HepG2 (cell line): ENCODE measurements at regions not wholly inside any gene's neighbourhood (a gene's known extent, or its start where the extent isn't known, plus 50 kb on each side); places are given as distances from the start of the nearest gene placed in this dataset.

Source experiments
- CEBPB ChIP-seq: IDR thresholded peaks from 2 replicates; pipeline ENCODE4 v1.6.1; 2011; ENCODE audit warnings: low read depth, low read length, improper control_type of control experiment, borderline replicate concordance
- CSRNP1 ChIP-seq: sonication (generic); formaldehyde crosslinking; IDR thresholded peaks from 2 replicates; pipeline ENCODE4 v1.8.1; 2023; ENCODE audit warnings: mild to moderate bottlenecking, missing genetic modification reagents
- ELF3 ChIP-seq: IDR thresholded peaks from 2 replicates; pipeline ENCODE4 v1.6.1; 2016; ENCODE audit warnings: missing genetic modification reagents, missing compliant biosample characterization
- FOXK1 ChIP-seq: sonication (generic); formaldehyde crosslinking; IDR thresholded peaks from 2 replicates; pipeline ENCODE4 v1.4.0; 2020; ENCODE audit warnings: low read depth, missing genetic modification reagents, borderline replicate concordance
- KMT2A ChIP-seq: sonication (generic); formaldehyde crosslinking; IDR thresholded peaks from 2 replicates; pipeline ENCODE4 v1.4.0; 2020; ENCODE audit warnings: missing genetic modification reagents
- NR2C2 ChIP-seq: sonication (generic); formaldehyde crosslinking; IDR thresholded peaks from 2 replicates; pipeline ENCODE4 v1.4.0; 2020; ENCODE audit warnings: missing genetic modification reagents, mild to moderate bottlenecking, moderate library complexity, borderline replicate concordance
- TFDP2 ChIP-seq: sonication (generic); formaldehyde crosslinking; IDR thresholded peaks from 2 replicates; pipeline ENCODE4 v1.4.0; 2020; ENCODE audit warnings: missing genetic modification reagents
- ZBTB3 ChIP-seq: sonication (generic); formaldehyde crosslinking; IDR thresholded peaks from 2 replicates; pipeline ENCODE4 v1.4.0; 2020; ENCODE audit warnings: low read depth, mild to moderate bottlenecking, moderate library complexity, missing genetic modification reagents, borderline replicate concordance
- ZFAT ChIP-seq: sonication (generic); formaldehyde crosslinking; conservative IDR thresholded peaks from 2 replicates; pipeline ENCODE4 v1.8.1; 2023; ENCODE audit warnings: missing genetic modification reagents, inconsistent platforms
- ZNF546 ChIP-seq: sonication (generic); formaldehyde crosslinking; conservative IDR thresholded peaks from 2 replicates; pipeline ENCODE4 v1.8.1; 2023; ENCODE audit warnings: mild to moderate bottlenecking, missing genetic modification reagents
- ZNF644 ChIP-seq: IDR thresholded peaks from 2 replicates; pipeline ENCODE4 v1.6.1; 2016; ENCODE audit warnings: low read depth
- TF ChIP-seq, protein P1 (sequence below), 2 experiments: fragments of 450-650 bp in 1 of 2; sonication (generic) in 1 of 2; formaldehyde crosslinking in 1 of 2; IDR thresholded peaks; 2 replicates each; pipeline versions ENCODE4 v1.6.1 to v1.8.0; 2016 to 2022; ENCODE audit warnings: antibody characterized with exemption in 1 of 2, mild to moderate bottlenecking in 1 of 2, missing genetic modification reagents in 1 of 2
- TF ChIP-seq, protein P2 (sequence below): sonication (generic); formaldehyde crosslinking; IDR thresholded peaks from 2 replicates; pipeline ENCODE4 v1.5.1; 2020; ENCODE audit warnings: mild to moderate bottlenecking, moderate library complexity, missing genetic modification reagents

GRCh38 chr13:105058517-105058916 is 1476.9 kb downstream of the EFNB2 start (continued):
- TF ChIP-seq, protein P1, sequence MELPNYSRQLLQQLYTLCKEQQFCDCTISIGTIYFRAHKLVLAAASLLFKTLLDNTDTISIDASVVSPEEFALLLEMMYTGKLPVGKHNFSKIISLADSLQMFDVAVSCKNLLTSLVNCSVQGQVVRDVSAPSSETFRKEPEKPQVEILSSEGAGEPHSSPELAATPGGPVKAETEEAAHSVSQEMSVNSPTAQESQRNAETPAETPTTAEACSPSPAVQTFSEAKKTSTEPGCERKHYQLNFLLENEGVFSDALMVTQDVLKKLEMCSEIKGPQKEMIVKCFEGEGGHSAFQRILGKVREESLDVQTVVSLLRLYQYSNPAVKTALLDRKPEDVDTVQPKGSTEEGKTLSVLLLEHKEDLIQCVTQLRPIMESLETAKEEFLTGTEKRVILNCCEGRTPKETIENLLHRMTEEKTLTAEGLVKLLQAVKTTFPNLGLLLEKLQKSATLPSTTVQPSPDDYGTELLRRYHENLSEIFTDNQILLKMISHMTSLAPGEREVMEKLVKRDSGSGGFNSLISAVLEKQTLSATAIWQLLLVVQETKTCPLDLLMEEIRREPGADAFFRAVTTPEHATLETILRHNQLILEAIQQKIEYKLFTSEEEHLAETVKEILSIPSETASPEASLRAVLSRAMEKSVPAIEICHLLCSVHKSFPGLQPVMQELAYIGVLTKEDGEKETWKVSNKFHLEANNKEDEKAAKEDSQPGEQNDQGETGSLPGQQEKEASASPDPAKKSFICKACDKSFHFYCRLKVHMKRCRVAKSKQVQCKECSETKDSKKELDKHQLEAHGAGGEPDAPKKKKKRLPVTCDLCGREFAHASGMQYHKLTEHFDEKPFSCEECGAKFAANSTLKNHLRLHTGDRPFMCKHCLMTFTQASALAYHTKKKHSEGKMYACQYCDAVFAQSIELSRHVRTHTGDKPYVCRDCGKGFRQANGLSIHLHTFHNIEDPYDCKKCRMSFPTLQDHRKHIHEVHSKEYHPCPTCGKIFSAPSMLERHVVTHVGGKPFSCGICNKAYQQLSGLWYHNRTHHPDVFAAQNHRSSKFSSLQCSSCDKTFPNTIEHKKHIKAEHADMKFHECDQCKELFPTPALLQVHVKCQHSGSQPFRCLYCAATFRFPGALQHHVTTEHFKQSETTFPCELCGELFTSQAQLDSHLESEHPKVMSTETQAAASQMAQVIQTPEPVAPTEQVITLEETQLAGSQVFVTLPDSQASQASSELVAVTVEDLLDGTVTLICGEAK (IDR thresholded peaks at IDR 0.05): no peak
- TF ChIP-seq, protein P1 (CRISPR knock-in tag; IDR thresholded peaks at IDR 0.05): no peak
- TF ChIP-seq CSRNP1 (CRISPR knock-in tag) (no peak), ZNF644 (CRISPR knock-in tag) (no peak), ELF3 (CRISPR knock-in tag) (no peak), FOXK1 (CRISPR knock-in tag) (no peak), KMT2A (CRISPR knock-in tag) (no peak), CEBPB (no peak), TFDP2 (CRISPR knock-in tag) (no peak), ZBTB3 (CRISPR knock-in tag) (no peak), NR2C2 (CRISPR knock-in tag) (no peak), ZFAT (CRISPR knock-in tag) (no peak), ZNF546 (CRISPR knock-in tag) (no peak)
- TF ChIP-seq, protein P2, sequence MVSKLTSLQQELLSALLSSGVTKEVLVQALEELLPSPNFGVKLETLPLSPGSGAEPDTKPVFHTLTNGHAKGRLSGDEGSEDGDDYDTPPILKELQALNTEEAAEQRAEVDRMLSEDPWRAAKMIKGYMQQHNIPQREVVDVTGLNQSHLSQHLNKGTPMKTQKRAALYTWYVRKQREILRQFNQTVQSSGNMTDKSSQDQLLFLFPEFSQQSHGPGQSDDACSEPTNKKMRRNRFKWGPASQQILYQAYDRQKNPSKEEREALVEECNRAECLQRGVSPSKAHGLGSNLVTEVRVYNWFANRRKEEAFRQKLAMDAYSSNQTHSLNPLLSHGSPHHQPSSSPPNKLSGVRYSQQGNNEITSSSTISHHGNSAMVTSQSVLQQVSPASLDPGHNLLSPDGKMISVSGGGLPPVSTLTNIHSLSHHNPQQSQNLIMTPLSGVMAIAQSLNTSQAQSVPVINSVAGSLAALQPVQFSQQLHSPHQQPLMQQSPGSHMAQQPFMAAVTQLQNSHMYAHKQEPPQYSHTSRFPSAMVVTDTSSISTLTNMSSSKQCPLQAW: no peak
